HG03439 (cell line): ENCODE measurements at regions not wholly inside any gene's neighbourhood (a gene's known extent, or its start where the extent isn't known, plus 50 kb on each side); places are given as distances from the start of the nearest gene placed in this dataset.
A peak's percentile ranks its signal among the peaks of the same experiment; 100 is the strongest.

Experiments
- ATAC-seq: cut with Tn5 transposase; IDR thresholded peaks from one replicate; pipeline ENCODE4 v1.9.1; 2021; ENCODE audit warnings: mild to moderate bottlenecking, moderate library complexity; ENCODE audit not compliant: unreplicated experiment

DNA sequence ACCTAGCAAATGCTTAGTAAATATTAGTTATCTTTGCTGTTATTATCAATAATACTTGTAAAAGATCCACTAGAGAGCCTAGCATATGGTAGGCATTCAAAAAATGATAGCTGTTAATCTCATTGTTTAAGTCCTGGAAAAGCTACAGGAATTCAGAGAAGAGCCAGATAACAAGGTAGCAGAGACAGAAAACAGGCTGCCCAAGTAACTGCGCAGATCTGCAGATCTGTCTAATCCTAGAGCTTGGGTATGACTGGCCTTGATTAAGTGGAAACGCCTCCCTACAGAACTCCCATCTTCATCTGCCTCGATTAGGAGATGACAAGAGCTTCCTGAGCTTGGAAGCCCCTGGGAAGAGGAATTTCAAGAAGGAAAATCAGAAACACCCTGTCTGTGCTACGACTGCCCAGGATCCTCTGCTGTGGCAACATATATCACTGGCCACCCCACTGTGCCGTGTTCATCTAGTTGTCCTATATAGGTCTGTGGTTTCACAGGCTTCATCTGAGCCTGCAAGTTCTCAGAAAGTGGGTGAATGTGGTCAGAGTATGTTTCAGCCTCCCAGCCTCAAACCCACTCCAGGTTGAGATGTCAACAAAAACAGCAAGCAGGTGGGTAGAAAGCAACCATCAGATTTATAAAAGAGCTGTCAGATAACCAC lies 151.5 kb upstream of the PKDCC start:
- ATAC-seq = peak; percentile 93

GRCh38 chr2:41899189-41899588 lies 148.6 kb upstream of the PKDCC start:
- ATAC-seq = no peak

DNA sequence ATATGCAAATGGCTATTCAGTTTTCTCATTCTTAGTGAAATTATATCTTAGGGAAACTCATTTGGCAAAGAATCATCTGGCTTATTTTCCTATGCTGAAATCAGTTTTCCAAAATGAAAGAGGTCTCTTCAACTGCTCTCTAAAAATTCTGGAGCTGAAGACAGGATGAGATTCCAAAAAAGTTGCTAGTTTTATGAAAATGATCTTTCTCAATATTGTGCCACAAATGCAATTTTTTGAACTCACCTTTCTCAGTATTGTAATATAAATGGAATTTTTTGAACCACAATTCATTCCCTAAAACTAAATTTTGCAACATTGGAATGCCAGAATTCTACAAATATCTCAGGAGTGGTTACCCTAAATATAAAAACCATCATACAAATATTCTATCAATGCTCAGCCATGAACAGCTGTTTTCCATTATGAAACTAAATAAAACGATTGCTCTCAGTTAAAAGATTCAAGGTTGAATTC lies 147.7 kb upstream of the PKDCC start:
- ATAC-seq = no peak

DNA sequence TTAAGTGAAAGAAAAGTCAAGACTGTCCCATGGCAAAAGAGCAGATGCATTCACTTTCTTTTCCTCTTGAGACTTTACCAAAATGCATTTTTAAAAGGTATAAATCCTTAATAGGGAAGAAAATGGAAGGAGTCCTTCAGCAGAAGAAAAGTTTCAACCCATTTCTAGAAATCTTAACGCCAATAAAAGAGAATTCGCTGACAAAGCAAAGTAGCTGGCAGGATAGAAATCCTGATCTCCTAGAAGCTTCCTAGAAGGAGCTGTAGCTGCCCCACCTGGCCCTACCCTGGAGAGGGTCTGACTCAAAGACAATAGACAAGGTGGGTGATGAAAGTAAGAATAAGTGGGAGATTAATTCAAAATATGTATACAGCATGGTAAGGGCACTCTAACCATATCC lies 144.9 kb upstream of the PKDCC start:
- ATAC-seq = no peak

GRCh38 chr2:41903474-41904135 lies 144.2 kb upstream of the PKDCC start:
- ATAC-seq = no peak

GRCh38 chr2:41904459-41904858 lies 143.4 kb upstream of the PKDCC start:
- no peak for ATAC-seq

- ATAC-seq = no peak
These were observed 142.1 kb upstream of the PKDCC start for GRCh38 chr2:41905597-41906337.

DNA sequence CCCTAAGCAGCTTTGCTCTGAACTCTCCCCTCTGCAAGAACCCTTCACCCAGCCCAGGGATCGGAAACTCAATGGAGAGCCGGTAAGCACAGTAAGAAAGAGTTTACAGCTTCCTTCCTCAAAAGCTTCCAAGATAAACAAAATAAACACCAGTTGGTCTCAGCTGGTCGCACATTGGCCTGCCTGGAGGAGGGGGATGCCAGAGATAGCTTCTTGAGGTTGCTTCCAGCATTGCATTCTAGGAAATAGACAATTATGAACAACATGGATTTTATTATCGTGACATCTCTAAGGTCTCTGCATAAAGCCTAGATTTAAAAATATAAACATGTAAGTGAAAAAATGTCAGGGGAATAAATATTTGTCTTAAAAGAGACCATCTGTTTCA lies 141.5 kb upstream of the PKDCC start:
- ATAC-seq = no peak

DNA sequence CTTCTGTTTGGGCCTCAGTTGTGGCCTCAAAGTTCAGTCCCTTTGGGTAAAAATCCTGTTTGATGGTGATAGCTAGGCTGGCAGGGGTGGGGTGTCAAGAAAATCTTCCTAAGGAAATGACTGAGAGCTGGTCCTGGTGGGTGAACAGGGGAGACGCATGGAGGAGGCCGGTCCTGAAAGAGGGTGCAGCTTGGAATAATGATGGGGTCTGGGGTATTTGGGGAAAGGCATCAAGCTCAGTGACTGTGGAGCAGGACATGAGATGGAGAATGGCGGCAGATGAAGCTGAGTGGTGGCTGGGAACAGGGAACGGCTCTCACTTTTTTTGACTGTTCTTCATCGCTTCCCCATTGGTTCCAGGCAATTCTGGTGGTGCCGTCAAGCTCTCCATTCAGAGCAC lies 140.7 kb upstream of the PKDCC start:
- ATAC-seq = no peak

- no peak for ATAC-seq
These were observed 140.0 kb upstream of the PKDCC start for GRCh38 chr2:41907771-41908207.

DNA sequence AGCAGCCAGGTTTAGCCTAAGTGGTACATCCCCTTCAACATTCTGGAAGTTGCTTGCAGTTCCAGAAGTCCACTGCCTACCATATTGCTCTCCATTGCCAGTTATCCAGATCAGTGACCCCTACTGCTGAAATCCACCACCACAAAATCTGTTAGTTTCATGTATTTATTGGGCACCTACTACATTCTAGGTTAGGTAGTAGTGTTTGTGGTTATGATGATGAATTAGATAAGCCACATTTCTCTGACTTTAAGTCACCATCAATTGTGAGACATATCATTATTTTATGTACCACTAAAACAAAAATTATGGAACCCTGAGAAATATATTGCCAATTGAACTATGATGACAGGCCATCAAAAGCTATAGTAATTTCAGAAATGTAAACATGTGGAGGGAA lies 139.5 kb upstream of the PKDCC start:
- no peak for ATAC-seq

DNA sequence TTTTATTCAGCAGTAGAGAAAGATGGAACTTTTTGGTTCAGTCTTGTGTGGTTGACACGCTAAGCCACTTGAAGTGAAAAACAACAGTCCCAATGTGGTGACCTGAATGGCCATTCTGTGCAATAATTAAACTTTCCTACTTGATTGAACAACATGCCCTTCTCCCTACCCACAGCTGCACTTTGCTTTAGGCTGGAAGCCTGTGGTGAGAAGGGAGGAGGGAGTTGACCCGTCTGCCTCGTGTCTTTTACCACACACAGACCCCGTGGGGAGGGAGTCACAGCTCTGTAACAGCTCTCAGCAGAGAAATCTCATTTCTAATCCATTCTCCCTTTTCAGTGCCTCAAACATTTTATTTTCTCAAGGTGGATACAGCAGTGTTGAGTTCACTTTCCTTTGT lies 138.2 kb upstream of the PKDCC start:
- no peak for ATAC-seq

GRCh38 chr2:41910126-41910525 lies 137.7 kb upstream of the PKDCC start:
- no peak for ATAC-seq

DNA sequence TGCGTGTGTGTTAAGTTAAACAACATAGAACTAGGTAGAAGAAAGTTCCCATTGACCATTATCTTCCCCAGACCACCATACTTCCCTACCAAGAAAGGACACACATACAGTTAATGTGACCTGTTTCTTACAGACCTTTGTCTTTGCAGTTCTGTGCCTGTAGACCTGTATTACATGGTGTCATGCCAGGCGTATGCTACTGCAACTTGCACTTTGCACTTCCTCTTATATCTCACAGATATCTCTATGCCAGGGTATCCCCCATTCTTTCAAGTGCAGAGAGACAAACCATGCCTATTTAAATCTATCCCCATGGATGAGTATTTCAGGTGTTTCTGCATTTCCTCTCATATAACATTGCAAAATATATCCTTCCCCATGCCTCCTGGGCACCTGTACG lies 136.8 kb upstream of the PKDCC start:
- no peak for ATAC-seq

GRCh38 chr2:41912337-41912736 lies 135.5 kb upstream of the PKDCC start:
- ATAC-seq = no peak

GRCh38 chr2:41912776-41913175 lies 135.0 kb upstream of the PKDCC start:
- ATAC-seq = no peak

GRCh38 chr2:41913311-41913710 lies 134.5 kb upstream of the PKDCC start:
- ATAC-seq = no peak

DNA sequence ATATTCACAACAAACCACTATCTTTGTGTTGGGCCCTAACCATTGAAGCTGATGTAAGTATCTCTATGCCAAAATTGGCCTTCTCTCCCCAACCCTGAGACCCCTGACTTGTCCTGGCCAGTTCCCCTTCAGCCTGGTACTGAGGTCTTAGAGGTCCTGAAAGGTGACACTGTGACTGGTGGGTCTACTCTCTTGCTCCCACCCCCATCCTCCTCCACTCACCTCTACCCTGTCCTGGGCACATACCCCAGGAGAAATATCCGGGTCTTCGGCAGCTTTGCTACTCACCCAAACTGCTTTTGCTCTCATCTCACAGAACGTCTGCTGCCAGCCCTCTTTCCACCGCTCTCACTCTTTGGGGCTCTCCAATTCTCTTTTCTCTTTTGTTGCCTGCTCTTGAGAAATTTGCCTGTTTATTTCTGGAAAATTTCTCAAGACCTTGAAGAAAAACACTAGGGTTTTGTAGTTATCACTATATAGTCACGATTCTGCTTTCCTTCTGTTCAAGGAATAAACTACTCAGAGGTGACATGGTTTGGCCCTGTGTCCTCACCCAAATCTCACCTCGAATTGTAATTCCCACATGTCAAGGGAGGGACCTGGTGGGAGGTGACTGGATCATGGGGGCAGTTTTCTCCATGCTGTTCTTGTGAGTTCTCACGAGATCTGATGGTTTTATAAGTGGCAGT lies 133.8 kb upstream of the PKDCC start:
- no peak for ATAC-seq

- ATAC-seq = no peak
These were observed 132.9 kb upstream of the PKDCC start for GRCh38 chr2:41914936-41915335.

- no peak for ATAC-seq
These were observed 131.6 kb upstream of the PKDCC start for GRCh38 chr2:41916177-41916576.

GRCh38 chr2:41917587-41917986 lies 130.2 kb upstream of the PKDCC start:
- ATAC-seq = no peak
